Mononuclear cell (primary cell): ENCODE measurements at regions not wholly inside any gene's neighbourhood (a gene's known extent, or its start where the extent isn't known, plus 50 kb on each side); places are given as distances from the start of the nearest gene placed in this dataset.
"Not testable (repeated sequence)": the region's sequence is repeated elsewhere in the genome, so short reads cannot be mapped to it uniquely, and the experiment has no call there.

Source experiments
- H3K27me3 ChIP-seq: 2 replicates; pipeline ENCODE4 v1.6.0; 2011; ENCODE audit warnings: low read length, control low read depth; ENCODE audit not compliant: insufficient read depth
- H3K4me1 ChIP-seq: 2 replicates; pipeline ENCODE4 v1.5.1; 2011; ENCODE audit warnings: mild to moderate bottlenecking, low read length, control low read depth; ENCODE audit not compliant: insufficient read depth
- H3K4me3 ChIP-seq: 2 replicates; pipeline ENCODE4 v1.5.1; 2011; ENCODE audit warnings: mild to moderate bottlenecking, low read length, moderate library complexity
- H3K9me3 ChIP-seq: 2 replicates; pipeline ENCODE4 v1.5.1; 2011; ENCODE audit warnings: low read depth, mild to moderate bottlenecking, control low read depth, low read length

GRCh38 chr15:31623297-31623696 lies 296.7 kb downstream of the KLF13 start:
- H3K4me1 ChIP-seq, H3K27me3 ChIP-seq, H3K4me3 ChIP-seq, H3K9me3 ChIP-seq: not testable (repeated sequence)

GRCh38 chr15:31624115-31624514 lies 297.5 kb downstream of the KLF13 start:
- not testable (repeated sequence) for H3K4me3 ChIP-seq, H3K4me1 ChIP-seq, H3K9me3 ChIP-seq, H3K27me3 ChIP-seq

- not testable (repeated sequence) for H3K4me1 ChIP-seq, H3K4me3 ChIP-seq, H3K27me3 ChIP-seq, H3K9me3 ChIP-seq
Observed at GRCh38 chr15:31635715-31636114, 309.1 kb downstream of the KLF13 start.

GRCh38 chr15:31636911-31637310 lies 310.3 kb downstream of the KLF13 start:
- H3K4me3 ChIP-seq, H3K9me3 ChIP-seq: not testable (repeated sequence)

GRCh38 chr15:31643955-31644354 lies 317.3 kb downstream of the KLF13 start:
- H3K9me3 ChIP-seq, H3K27me3 ChIP-seq, H3K4me1 ChIP-seq, H3K4me3 ChIP-seq: not testable (repeated sequence)

More at GRCh38 chr15:31636911-31637310, 310.3 kb downstream of the KLF13 start:
- not testable (repeated sequence) for H3K27me3 ChIP-seq, H3K4me1 ChIP-seq

- H3K4me1 ChIP-seq, H3K27me3 ChIP-seq, H3K4me3 ChIP-seq, H3K9me3 ChIP-seq: not testable (repeated sequence)
Observed at GRCh38 chr15:31644761-31645160, 318.1 kb downstream of the KLF13 start.

- not testable (repeated sequence) for H3K9me3 ChIP-seq, H3K4me1 ChIP-seq, H3K4me3 ChIP-seq, H3K27me3 ChIP-seq
Observed at GRCh38 chr15:31647337-31647826, 320.7 kb downstream of the KLF13 start.

- H3K27me3 ChIP-seq, H3K4me1 ChIP-seq, H3K9me3 ChIP-seq, H3K4me3 ChIP-seq: not testable (repeated sequence)
Observed at GRCh38 chr15:31649634-31650033, 323.0 kb downstream of the KLF13 start.

GRCh38 chr15:31650055-31650701 lies 323.5 kb downstream of the KLF13 start:
- not testable (repeated sequence) for H3K9me3 ChIP-seq, H3K4me1 ChIP-seq, H3K4me3 ChIP-seq, H3K27me3 ChIP-seq

GRCh38 chr15:31656915-31657314 lies 330.3 kb downstream of the KLF13 start:
- H3K4me3 ChIP-seq, H3K9me3 ChIP-seq: not testable (repeated sequence)

GRCh38 chr15:31660816-31661215 lies 334.2 kb downstream of the KLF13 start:
- no peaks in the 10 kb centered on the region for H3K9me3 ChIP-seq

More at GRCh38 chr15:31656915-31657314, 330.3 kb downstream of the KLF13 start:
- not testable (repeated sequence) for H3K4me1 ChIP-seq, H3K27me3 ChIP-seq

GRCh38 chr15:31665732-31666131 lies 339.1 kb downstream of the KLF13 start:
- H3K4me1 ChIP-seq, H3K27me3 ChIP-seq, H3K4me3 ChIP-seq, H3K9me3 ChIP-seq: not testable (repeated sequence)

More at GRCh38 chr15:31660816-31661215, 334.2 kb downstream of the KLF13 start:
- Histone ChIP-seq H3K4me1 (no peaks in the 10 kb centered on the region), H3K27me3 (no peaks in the 10 kb centered on the region), H3K4me3 (no peak overlapping the region)

- H3K27me3 ChIP-seq, H3K9me3 ChIP-seq, H3K4me3 ChIP-seq, H3K4me1 ChIP-seq: not testable (repeated sequence)
Observed at GRCh38 chr15:31669158-31669908, 342.7 kb downstream of the KLF13 start.

GRCh38 chr15:31673263-31673662 lies 346.6 kb downstream of the KLF13 start:
- H3K4me1 ChIP-seq, H3K9me3 ChIP-seq: not testable (repeated sequence)

GRCh38 chr15:31681529-31682259 lies 348.6 kb upstream of the CHRNA7 start:
- H3K9me3 ChIP-seq, H3K27me3 ChIP-seq, H3K4me1 ChIP-seq, H3K4me3 ChIP-seq: not testable (repeated sequence)

More at GRCh38 chr15:31673263-31673662, 346.6 kb downstream of the KLF13 start:
- not testable (repeated sequence) for H3K27me3 ChIP-seq, H3K4me3 ChIP-seq
